MCF 10A (cell line): ENCODE measurements at regions not wholly inside any gene's neighbourhood (a gene's known extent, or its start where the extent isn't known, plus 50 kb on each side); places are given as distances from the start of the nearest gene placed in this dataset.
"Not testable (repeated sequence)": the region's sequence is repeated elsewhere in the genome, so short reads cannot be mapped to it uniquely, and the experiment has no call there.

Source experiments
- BruUV-seq: library from RNA; stranded (reverse); fragments of 400-500 nt; replicated peaks from 2 replicates; lab custom pipeline; 2021; lab: Mats Ljungman, UMichigan
- CTCF ChIA-PET: fragments of 300-600 bp; sonication (Branson Sonifier 250); formaldehyde crosslinking; extraction: SDS; loops from one replicate; lab custom pipeline; 2021; ENCODE audit warnings: antibody characterized with exemption, inconsistent platforms; lab: Yijun Ruan, JAX
- POLR2A ChIA-PET: fragments of 300-600, 350-650 bp; sonication (Branson Sonifier 250); formaldehyde crosslinking; extraction: SDS; loops from one replicate; lab custom pipeline; 2020; ENCODE audit warnings: antibody characterized with exemption, inconsistent platforms; lab: Yijun Ruan, JAX
- DNase-seq: peaks from one replicate; pipeline ENCODE4 v3.0.0-alpha.2; 2018; ENCODE audit not compliant: unreplicated experiment
- H3K27ac Mint-ChIP-seq: one replicate; pipeline ENCODE4 v1.8.0; 2022; ENCODE audit warnings: mild to moderate bottlenecking, low read depth, mixed read lengths; ENCODE audit not compliant: unreplicated experiment
- H3K27me3 Mint-ChIP-seq: one replicate; pipeline ENCODE4 v1.8.0; 2022; ENCODE audit warnings: mixed read lengths; ENCODE audit not compliant: insufficient read depth, unreplicated experiment
- H3K36me3 Mint-ChIP-seq: one replicate; pipeline ENCODE4 v1.8.0; 2022; ENCODE audit warnings: mild to moderate bottlenecking, moderate library complexity, mixed read lengths; ENCODE audit not compliant: insufficient read depth, unreplicated experiment
- H3K4me1 Mint-ChIP-seq: one replicate; pipeline ENCODE4 v1.8.0; 2022; ENCODE audit warnings: mixed read lengths; ENCODE audit not compliant: insufficient read depth, unreplicated experiment
- H3K4me3 Mint-ChIP-seq: one replicate; pipeline ENCODE4 v1.8.0; 2022; ENCODE audit warnings: mild to moderate bottlenecking, moderate library complexity, mixed read lengths; ENCODE audit not compliant: unreplicated experiment
- H3K9me3 Mint-ChIP-seq: one replicate; pipeline ENCODE4 v1.8.0; 2022; ENCODE audit warnings: mixed read lengths; ENCODE audit not compliant: unreplicated experiment
- intact Hi-C: fragments of 100-400 bp; cut with micrococcal nuclease; formaldehyde crosslinking; loops from 2 replicates; pipeline ENCODE4 v1.14.1; 2022
- TF ChIP-seq, protein P1 (sequence below): fragments of 200-600 bp; IDR thresholded peaks from one replicate; pipeline ENCODE4 v1.8.0; 2022; ENCODE audit warnings: antibody characterized with exemption, mild to moderate bottlenecking; ENCODE audit not compliant: unreplicated experiment

DNA sequence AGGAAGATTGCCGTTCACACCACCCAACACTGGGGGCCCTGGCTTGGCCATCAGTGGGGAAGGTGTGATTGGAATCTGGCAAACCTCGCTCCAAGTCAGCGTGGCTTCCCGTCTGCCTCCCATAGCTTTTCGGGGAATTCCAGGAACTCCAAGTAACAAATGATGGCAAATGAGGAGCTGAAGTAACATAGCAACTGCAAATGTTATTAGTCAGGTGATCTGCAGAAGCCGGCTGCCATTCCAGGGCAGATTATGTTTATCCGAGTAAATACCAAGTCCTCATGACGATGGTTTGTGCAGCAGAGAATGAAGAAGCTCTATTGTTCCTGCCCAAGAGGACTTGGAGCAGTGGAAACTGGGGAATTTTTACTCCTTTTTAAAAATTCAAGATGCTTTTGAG lies 270.5 kb upstream of the PODXL start:
- intact Hi-C loops = no loop called here
- TF ChIP-seq, protein P1, sequence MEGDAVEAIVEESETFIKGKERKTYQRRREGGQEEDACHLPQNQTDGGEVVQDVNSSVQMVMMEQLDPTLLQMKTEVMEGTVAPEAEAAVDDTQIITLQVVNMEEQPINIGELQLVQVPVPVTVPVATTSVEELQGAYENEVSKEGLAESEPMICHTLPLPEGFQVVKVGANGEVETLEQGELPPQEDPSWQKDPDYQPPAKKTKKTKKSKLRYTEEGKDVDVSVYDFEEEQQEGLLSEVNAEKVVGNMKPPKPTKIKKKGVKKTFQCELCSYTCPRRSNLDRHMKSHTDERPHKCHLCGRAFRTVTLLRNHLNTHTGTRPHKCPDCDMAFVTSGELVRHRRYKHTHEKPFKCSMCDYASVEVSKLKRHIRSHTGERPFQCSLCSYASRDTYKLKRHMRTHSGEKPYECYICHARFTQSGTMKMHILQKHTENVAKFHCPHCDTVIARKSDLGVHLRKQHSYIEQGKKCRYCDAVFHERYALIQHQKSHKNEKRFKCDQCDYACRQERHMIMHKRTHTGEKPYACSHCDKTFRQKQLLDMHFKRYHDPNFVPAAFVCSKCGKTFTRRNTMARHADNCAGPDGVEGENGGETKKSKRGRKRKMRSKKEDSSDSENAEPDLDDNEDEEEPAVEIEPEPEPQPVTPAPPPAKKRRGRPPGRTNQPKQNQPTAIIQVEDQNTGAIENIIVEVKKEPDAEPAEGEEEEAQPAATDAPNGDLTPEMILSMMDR = no peak
- H3K36me3 Mint-ChIP-seq = peaks cover 5% of the 10 kb centered on the region
- no peaks in the 10 kb centered on the region for H3K9me3 Mint-ChIP-seq
- H3K4me1 Mint-ChIP-seq = no peaks in the 10 kb centered on the region
- no peak for DNase-seq
- no peak overlapping the region for H3K4me3 Mint-ChIP-seq
- ChIA-PET POLR2A (interaction anchor here (1.0 kb wide), 1 partner anchor 19 kb away, joined by 3 read pairs; no protein-coding TSS in a partner anchor), CTCF (interaction anchor here (0.5 kb wide), 1 partner anchor 72 kb away, joined by 3 read pairs; no protein-coding TSS in a partner anchor)
- H3K27ac Mint-ChIP-seq = no peak overlapping the region
- no TSS peak for BruUV-seq
- no peaks in the 10 kb centered on the region for H3K27me3 Mint-ChIP-seq

DNA sequence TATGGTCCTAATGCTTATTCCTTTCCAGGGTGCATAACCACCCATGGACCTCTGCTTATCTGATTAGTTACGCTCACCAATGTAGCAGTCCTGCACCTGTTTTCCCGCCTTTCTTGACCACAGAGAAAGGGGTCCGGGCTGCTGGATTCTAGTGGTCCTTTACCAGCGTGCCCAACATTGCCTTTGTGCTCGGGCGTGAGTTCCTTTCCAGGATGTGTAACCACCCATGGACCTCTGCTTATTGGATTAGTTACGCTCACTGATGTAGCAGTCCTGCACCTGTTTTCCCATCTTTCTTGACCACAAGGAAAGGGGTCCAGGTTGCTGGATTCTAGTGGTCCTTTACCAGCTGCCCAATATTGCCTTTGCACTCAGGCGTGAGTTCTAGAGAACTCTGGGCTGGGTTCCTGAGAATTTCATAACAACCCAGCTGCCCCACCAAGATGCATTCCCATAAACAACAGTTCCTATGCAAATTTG lies 267.6 kb upstream of the PODXL start:
- H3K27ac Mint-ChIP-seq, H3K27me3 Mint-ChIP-seq, H3K4me3 Mint-ChIP-seq, H3K9me3 Mint-ChIP-seq, POLR2A ChIA-PET, DNase-seq, BruUV-seq, CTCF ChIA-PET, H3K36me3 Mint-ChIP-seq, intact Hi-C loops, H3K4me1 Mint-ChIP-seq: not testable (repeated sequence)

DNA sequence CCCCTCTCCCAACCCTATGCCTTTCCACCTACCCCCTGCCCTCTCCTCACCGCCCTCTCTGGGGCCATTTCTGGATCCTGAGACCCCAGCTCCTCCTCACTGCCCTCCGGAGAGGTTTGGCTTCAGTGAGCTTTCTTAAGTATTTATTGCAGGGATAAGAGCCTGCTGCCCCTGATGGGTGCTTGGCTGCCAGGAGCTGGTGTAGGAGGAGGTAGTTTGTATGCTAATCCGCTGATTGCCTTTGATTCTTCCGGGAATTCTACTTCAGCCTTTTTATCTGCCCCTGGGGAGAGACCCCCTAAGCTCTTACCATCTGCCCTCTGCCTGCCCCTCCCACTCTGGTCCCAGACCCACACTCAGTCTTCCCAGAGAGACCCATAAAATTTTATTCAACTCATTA lies 263.5 kb upstream of the PODXL start:
- peaks cover 15% of the 10 kb centered on the region for H3K27me3 Mint-ChIP-seq
- no peak overlapping the region for H3K27ac Mint-ChIP-seq
- TF ChIP-seq, protein P1 = no peak
- ChIA-PET POLR2A (no interaction called here), CTCF (interaction anchor here (0.6 to 1.4 kb wide), 4 partner anchors 20 to 1190 kb away, joined by 3 to 6 read pairs (median 4); no protein-coding TSS in a partner anchor)
- H3K4me1 Mint-ChIP-seq = no peaks in the 10 kb centered on the region
- DNase-seq = no peak
- H3K36me3 Mint-ChIP-seq = no peaks in the 10 kb centered on the region
- H3K9me3 Mint-ChIP-seq = no peaks in the 10 kb centered on the region
- intact Hi-C loops = no loop called here
- no peak overlapping the region for H3K4me3 Mint-ChIP-seq
- no TSS peak for BruUV-seq

DNA sequence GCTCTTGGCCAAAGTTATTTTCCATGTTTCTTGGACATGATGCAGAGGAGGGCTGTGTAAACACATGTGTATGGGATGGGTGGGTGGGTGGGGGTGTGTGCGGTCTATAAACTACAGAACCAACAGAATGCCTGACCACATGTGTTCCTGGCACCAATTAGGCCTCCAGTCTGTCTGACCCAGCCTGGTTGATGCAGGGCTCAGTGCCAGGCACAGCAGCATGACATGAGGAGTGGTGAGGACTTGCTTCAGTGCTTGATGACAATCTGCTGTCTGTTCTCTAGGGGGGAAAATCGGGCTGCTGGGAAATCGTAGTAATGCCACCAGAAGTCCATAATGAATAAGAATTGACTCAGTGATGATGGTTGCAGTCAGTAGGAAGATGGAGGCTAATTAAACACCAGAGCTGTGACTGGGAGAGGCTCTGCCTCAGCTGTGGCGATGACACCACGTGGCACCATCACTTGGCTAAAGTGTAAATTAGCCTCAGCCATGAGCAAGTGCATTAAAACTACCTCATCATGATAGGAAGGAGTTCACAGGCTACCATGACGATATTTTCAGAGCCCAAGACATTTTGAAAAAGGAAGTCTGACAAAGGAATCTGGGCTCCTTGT lies 260.1 kb upstream of the PODXL start:
- CTCF ChIA-PET = no interaction called here
- intact Hi-C loops = no loop called here
- BruUV-seq = no TSS peak
- POLR2A ChIA-PET = no interaction called here
- Mint-ChIP-seq H3K9me3 (no peaks in the 10 kb centered on the region), H3K4me3 (no peak overlapping the region), H3K4me1 (no peaks in the 10 kb centered on the region), H3K27ac (no peak overlapping the region), H3K27me3 (peaks cover 15% of the 10 kb centered on the region), H3K36me3 (no peaks in the 10 kb centered on the region)
- TF ChIP-seq, protein P1 = no peak
- DNase-seq = no peak
